GM18505 (cell line): ENCODE measurements at regions not wholly inside any gene's neighbourhood (a gene's known extent, or its start where the extent isn't known, plus 50 kb on each side); places are given as distances from the start of the nearest gene placed in this dataset.

Source experiments
- ATAC-seq: cut with Tn5 transposase; IDR thresholded peaks from one replicate; pipeline ENCODE4 v1.9.1; 2021; ENCODE audit not compliant: unreplicated experiment
- POLR2A ChIP-seq: IDR thresholded peaks from 4 replicates; pipeline ENCODE4 v1.6.1; 2011; ENCODE audit warnings: borderline replicate concordance; ENCODE audit not compliant: insufficient read depth, insufficient read length; ENCODE audit errors: extremely low read depth

GRCh38 chr2:235134420-235134819 lies 182.6 kb downstream of the SH3BP4 start:
- no peak for TF ChIP-seq POLR2A
- no peak for ATAC-seq

DNA sequence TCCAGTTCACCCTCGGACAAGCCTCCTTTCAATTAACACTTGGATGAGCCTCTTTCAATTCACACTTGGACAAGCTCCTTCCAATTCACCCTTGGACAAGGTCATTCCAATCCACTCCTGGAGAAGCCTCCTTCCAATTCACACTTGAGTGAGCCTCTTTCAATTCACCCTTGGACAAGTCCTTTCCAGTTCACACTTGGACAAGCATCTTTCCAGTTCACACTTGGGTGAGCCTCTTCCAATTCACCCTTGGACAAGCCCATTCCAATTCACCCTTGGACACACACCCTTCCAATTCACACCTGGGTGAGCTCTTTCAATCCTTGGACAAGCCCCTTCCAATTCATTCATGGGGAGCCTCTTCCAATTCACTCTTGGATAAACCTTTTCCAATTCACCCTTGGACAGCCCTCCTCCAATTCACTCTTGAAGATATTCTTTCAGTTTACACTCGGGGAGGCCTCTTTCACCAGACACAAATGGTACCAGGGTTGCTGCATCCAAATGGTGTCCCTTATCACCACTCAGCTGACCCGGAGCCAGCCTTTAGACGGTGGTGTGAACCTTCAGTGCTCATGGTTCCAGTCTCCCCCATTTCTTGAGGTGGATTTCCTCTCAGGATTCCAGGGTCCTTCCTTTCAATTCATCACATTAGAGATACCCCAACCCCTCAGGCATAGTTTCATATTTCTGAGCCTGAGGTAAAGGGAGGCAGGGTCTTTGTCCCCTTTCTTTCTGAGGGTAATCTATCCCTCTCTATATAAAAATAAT lies 183.6 kb downstream of the SH3BP4 start:
- ATAC-seq: no peak
- TF ChIP-seq POLR2A: no peak

DNA sequence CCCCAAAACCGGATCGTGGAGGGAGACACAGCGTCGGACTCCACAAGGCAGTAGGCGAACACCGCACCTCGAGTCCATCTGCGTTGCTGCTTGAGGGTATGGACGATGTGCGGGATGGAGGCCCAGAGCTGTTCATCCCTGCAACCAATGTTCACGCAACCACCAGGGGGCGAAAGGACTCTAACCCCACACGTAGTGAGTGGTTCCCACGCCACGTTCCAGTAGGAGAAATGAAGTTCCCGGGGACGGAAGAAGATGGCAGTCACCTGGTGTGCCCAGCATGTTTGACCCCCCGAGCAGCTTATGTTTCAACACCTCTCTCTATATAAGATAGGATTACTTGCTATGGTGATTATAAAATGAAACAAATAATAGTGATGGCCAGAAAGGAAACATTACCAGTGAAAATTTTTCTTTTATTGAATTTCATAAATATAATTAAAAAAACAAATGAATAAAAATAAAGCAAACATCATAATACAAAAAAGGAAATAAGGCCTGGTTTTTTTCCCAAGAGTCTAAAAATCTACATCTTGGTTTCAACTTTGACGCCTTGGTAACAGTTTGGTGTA lies 184.3 kb downstream of the SH3BP4 start:
- no peak for TF ChIP-seq POLR2A
- ATAC-seq: no peak

GRCh38 chr2:235138339-235138738 lies 186.5 kb downstream of the SH3BP4 start:
- TF ChIP-seq POLR2A: no peak
- no peak for ATAC-seq

DNA sequence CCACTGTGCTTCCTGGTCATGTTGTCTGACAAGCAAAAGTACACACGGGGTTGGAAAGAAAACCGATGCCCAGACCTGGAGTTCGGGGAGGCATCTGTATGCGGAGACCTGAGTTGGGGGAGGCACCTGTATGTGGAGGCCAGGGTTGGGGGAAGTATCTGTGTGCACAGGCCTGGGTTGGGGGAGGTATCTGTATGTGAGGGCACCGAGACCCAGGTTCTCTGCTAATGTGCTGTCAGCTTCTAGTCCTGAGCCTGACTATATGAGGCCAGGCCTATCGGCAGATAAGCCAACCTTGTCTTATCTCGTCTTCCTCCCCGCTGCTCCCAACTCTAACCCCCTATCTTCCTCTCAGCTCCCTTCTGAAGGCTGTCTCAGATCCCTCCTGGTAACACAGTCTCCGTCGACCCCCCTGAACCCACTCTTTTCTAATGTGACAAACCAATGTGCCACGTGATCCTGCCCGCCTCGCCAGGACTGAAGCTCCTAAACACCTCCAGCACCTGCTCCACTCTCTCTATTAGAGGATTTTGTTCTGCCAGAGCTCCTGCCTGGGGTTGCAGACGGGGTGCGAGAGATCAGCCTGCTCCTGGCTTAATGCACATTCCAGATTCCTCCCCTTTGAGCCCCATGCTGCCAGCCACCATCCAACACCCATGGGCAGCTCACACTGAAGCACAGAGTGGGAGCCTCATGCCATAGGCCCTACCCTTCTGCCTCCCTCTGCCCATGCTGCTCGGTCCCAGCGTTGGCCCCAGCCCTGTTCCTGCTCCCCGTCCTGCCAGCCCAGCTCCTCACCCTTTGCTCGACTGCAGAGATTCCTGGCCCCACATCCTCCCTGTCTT lies 188.4 kb downstream of the SH3BP4 start:
- ATAC-seq: no peak
- no peak for TF ChIP-seq POLR2A

DNA sequence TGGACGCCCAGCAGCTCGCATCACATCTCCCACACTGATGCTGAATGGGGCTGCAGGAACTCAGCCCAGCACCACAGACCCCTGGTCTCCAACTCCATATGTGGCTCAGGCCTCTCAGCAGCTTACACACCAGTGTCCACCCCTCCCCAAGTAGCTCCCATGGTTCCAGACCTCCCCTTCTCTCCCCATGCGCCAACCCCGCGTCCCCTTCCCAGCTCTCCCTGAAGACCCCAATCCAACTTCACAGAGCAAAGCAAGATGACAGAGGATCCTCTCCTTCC lies 188.9 kb downstream of the SH3BP4 start:
- TF ChIP-seq POLR2A: no peak
- no peak for ATAC-seq

- ATAC-seq: no peak
Measured at GRCh38 chr2:235141411-235142128, 189.8 kb downstream of the SH3BP4 start.

GRCh38 chr2:235142601-235143000 lies 190.8 kb downstream of the SH3BP4 start:
- TF ChIP-seq POLR2A: no peak
- no peak for ATAC-seq

More at GRCh38 chr2:235141411-235142128, 189.8 kb downstream of the SH3BP4 start:
- TF ChIP-seq POLR2A: no peak

- no peak for TF ChIP-seq POLR2A
- ATAC-seq: no peak
Measured at GRCh38 chr2:235143789-235144188, 192.0 kb downstream of the SH3BP4 start.

DNA sequence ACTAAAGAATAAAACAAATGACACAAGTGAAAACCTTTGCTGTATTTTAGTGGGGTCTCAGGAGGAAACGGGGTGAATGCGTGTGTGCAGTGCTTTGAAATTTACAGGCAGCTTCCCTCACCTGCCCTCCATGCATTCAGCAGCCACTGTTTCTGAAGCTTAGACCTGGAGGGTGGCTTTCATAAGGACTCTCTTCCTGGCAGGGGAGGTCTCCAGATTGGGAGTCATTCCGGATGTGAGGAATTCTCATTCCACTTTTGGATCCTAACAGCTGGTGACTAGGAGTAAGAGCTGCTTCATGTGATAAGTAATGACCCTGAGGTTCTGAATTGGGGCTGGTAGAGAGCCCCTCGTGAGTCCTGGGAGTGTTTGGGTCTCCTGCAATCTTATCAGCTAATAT lies 192.5 kb downstream of the SH3BP4 start:
- TF ChIP-seq POLR2A: no peak
- ATAC-seq: no peak

DNA sequence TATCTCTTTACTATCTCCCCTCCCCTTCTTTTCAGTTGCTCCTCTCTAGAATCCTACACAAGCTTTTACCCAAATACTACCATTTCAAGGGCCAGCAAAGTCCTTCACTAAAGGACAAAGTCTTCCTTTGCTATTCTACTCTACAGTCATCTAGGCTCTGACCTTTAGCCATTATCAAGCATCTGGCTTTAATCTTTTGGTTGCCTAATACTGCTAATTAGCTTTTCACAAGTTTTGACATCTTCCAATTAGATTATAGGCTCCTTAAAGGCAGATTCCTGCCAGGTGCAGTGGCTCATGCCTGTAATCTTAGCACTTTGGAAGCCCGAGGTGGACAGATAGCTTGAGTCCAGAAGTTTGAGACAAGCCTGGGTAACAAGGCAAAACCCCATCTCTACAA lies 194.4 kb downstream of the SH3BP4 start:
- no peak for TF ChIP-seq POLR2A
- no peak for ATAC-seq

GRCh38 chr2:235146871-235147565 lies 195.2 kb downstream of the SH3BP4 start:
- no peak for ATAC-seq
- no peak for TF ChIP-seq POLR2A
